Esophagus muscularis mucosa (tissue), 4 donors: ENCODE measurements at regions not wholly inside any gene's neighbourhood (a gene's known extent, or its start where the extent isn't known, plus 50 kb on each side); places are given as distances from the start of the nearest gene placed in this dataset.

Experiments used
- DNase-seq: peaks from one replicate; pipeline ENCODE4 v3.0.0-alpha.2; 2017; ENCODE audit errors: extremely low spot score
- H3K27ac ChIP-seq, 4 donors: fragments of 200-600 bp; sonication (generic); replicated peaks in 1 of 4; 1 replicate in 3 of 4; 2 replicates in 1 of 4; pipeline ENCODE4 v1.5.1; 2016 to 2019; ENCODE audit warnings: mild to moderate bottlenecking in 1 of 4
- H3K27me3 ChIP-seq, 4 donors: fragments of 200-600 bp; sonication (generic); one replicate each; pipeline versions ENCODE4 v1.5.1 to v1.6.0; 2016 to 2019
- H3K36me3 ChIP-seq, 4 donors: fragments of 200-600 bp; sonication (generic); one replicate each; pipeline ENCODE4 v1.5.1; 2016 to 2019
- H3K4me1 ChIP-seq, 4 donors: fragments of 200-600 bp; sonication (generic); one replicate each; pipeline ENCODE4 v1.5.1; 2016 to 2019
- H3K4me3 ChIP-seq, 4 donors: fragments of 200-600 bp; sonication (generic); 1 replicate in 2 of 4; 2 replicates in 2 of 4; pipeline ENCODE4 v1.5.1; 2016 to 2019; ENCODE audit warnings: mild to moderate bottlenecking in 4 of 4, moderate library complexity in 1 of 4
- H3K9me3 ChIP-seq, 4 donors: fragments of 200-600 bp; sonication (generic); 1 replicate in 3 of 4; 2 replicates in 1 of 4; pipeline ENCODE4 v1.5.1; 2016 to 2019
- EP300 ChIP-seq: sonication (generic); formaldehyde crosslinking; IDR thresholded peaks from one replicate; pipeline ENCODE4 v1.6.1; 2017; ENCODE audit warnings: antibody characterized with exemption
- POLR2A ChIP-seq: fragments of 450-650 bp; IDR thresholded peaks from one replicate; pipeline ENCODE4 v1.6.1; 2017; ENCODE audit warnings: antibody characterized with exemption, moderate library complexity, mild to moderate bottlenecking, low read depth
- POLR2AphosphoS5 ChIP-seq, 2 donors: sonication (generic); formaldehyde crosslinking; IDR thresholded peaks; one replicate each; pipeline ENCODE4 v1.6.1; 2017; ENCODE audit warnings: antibody characterized with exemption in 2 of 2
- WGBS: methylation state at CpG from one replicate; pipeline ENCODE4 v1.1.5; 2018; 5-methylcytosine and 5-hydroxymethylcytosine counted together
- intact Hi-C: fragments of 100-400 bp; cut with DNase I; formaldehyde crosslinking; loops from one replicate; pipeline ENCODE4 v1.15.1; 2023
- TF ChIP-seq, protein P1 (sequence below), 3 experiments: fragments of 200-600 bp in 2 of 3; fragments of 450-650 bp in 1 of 3; sonication (generic) in 2 of 3; IDR thresholded peaks; one replicate each; pipeline ENCODE4 v1.5.1; 2017 to 2019; ENCODE audit warnings: antibody characterized with exemption in 3 of 3, mild to moderate bottlenecking in 2 of 3, moderate library complexity in 1 of 3

DNA sequence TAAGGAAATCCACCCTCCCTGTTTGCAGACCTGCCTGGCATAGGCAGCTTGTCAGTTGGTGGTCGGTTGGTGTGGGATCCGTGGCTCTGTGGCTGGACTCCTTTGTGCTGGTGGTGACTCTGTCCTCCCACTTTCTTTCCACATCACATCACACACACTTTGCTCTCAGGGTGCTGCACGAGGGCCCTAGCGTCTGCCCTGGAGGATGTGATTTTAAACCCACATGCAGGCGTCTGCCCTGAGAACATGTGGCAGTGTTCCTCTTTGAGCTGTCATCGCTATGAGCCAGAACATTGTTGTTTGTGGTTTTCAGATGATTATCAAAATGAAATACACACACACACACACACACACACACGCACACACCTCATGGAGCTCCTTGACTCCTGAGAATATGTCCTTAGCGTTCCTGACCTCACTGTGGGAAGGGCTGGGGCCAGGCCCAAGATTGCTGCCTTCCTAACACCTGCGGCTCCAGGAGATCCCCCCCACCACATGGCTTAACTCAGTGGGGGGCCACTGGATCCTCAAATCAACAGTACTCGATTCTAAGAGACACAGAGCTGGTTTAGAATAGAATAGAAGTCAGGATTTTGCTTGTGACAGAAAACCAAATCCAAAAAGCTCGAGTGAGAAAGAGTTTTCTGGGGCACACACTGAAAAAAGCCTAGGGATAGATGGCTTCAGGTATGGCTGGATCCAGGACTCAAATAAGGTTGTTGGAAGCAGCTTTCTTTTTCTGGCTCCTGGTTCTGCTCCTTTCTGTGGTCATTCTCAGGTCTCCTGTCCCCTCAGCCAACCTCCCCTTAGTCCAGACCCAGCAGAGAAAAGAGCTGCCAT lies 54.8 kb downstream of the RTP5 start:
- H3K4me3 ChIP-seq = no peak overlapping the region
- 68% methylated on average over 11 of the region's 11 CpGs for WGBS
- H3K27ac ChIP-seq = no peak overlapping the region
- H3K4me1 ChIP-seq = peaks cover 0 to 5% (median 0%) of the 10 kb centered on the region in 4 donors
- no peak for DNase-seq
- intact Hi-C loops = no loop called here
- no peak for TF ChIP-seq POLR2A
- no peak for TF ChIP-seq EP300
- TF ChIP-seq POLR2AphosphoS5 (IDR thresholded peaks at IDR 0.05) = no peak
- TF ChIP-seq, protein P1, sequence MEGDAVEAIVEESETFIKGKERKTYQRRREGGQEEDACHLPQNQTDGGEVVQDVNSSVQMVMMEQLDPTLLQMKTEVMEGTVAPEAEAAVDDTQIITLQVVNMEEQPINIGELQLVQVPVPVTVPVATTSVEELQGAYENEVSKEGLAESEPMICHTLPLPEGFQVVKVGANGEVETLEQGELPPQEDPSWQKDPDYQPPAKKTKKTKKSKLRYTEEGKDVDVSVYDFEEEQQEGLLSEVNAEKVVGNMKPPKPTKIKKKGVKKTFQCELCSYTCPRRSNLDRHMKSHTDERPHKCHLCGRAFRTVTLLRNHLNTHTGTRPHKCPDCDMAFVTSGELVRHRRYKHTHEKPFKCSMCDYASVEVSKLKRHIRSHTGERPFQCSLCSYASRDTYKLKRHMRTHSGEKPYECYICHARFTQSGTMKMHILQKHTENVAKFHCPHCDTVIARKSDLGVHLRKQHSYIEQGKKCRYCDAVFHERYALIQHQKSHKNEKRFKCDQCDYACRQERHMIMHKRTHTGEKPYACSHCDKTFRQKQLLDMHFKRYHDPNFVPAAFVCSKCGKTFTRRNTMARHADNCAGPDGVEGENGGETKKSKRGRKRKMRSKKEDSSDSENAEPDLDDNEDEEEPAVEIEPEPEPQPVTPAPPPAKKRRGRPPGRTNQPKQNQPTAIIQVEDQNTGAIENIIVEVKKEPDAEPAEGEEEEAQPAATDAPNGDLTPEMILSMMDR (IDR thresholded peaks at IDR 0.05) = no peak
- no peaks in the 10 kb centered on the region for H3K36me3 ChIP-seq
- H3K9me3 ChIP-seq = no peaks in the 10 kb centered on the region
- peaks cover 0 to 16% (median 0%) of the 10 kb centered on the region in 4 donors for H3K27me3 ChIP-seq

- H3K36me3 ChIP-seq = no peaks in the 10 kb centered on the region
- intact Hi-C loops = no loop called here
- no peak overlapping the region for H3K27ac ChIP-seq
- H3K27me3 ChIP-seq = peaks cover 0 to 18% (median 0%) of the 10 kb centered on the region in 4 donors
- no peak for DNase-seq
- 40% methylated on average over 1 of the region's 7 CpGs for WGBS
- H3K9me3 ChIP-seq = no peaks in the 10 kb centered on the region
- H3K4me1 ChIP-seq = peaks cover 0 to 5% (median 0%) of the 10 kb centered on the region in 4 donors
- TF ChIP-seq POLR2A (no peak), EP300 (no peak), POLR2AphosphoS5 (IDR thresholded peaks at IDR 0.05) (no peak)
- TF ChIP-seq, protein P1 (IDR thresholded peaks at IDR 0.05) = no peak
- no peak overlapping the region for H3K4me3 ChIP-seq
Measured at GRCh38 chr2:241924909-241925250, 55.4 kb downstream of the RTP5 start.

DNA sequence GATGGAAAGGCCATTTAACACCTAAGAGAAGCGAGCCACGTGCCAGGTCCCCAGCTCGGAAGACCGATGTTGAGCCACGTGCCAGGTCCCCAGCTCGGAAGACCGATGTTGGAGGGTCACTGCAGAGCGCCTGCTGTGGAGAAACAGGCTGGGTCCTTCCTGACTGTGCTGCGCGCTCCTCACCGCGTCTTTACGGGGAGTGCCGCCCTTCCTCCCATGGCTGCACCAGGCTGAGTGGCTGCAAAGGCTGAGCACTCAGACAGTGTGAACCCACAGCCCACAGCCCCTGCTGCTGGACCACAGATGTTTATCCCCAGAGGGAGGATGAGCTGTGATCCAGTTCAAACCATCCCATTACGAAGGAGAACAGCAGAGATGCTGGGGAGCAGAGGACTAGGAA lies 55.7 kb downstream of the RTP5 start:
- 82% methylated on average over 14 of the region's 15 CpGs for WGBS
- Histone ChIP-seq H3K9me3 (no peaks in the 10 kb centered on the region), H3K4me1 (peaks cover 0 to 5% (median 0%) of the 10 kb centered on the region in 4 donors), H3K27me3 (peaks cover 0 to 22% (median 0%) of the 10 kb centered on the region in 4 donors), H3K36me3 (no peaks in the 10 kb centered on the region), H3K4me3 (no peak overlapping the region), H3K27ac (no peak overlapping the region)
- intact Hi-C loops = no loop called here
- DNase-seq = no peak
- TF ChIP-seq POLR2AphosphoS5 (IDR thresholded peaks at IDR 0.05) (no peak), POLR2A (no peak), EP300 (no peak)
- TF ChIP-seq, protein P1 (IDR thresholded peaks at IDR 0.05) = no peak

- intact Hi-C loops = no loop called here
- Histone ChIP-seq H3K27ac (no peak overlapping the region), H3K4me3 (no peak overlapping the region), H3K27me3 (peaks cover 0 to 23% (median 0%) of the 10 kb centered on the region in 4 donors), H3K36me3 (no peaks in the 10 kb centered on the region), H3K9me3 (no peaks in the 10 kb centered on the region), H3K4me1 (peaks cover 0 to 5% (median 0%) of the 10 kb centered on the region in 4 donors)
- TF ChIP-seq, protein P1 (IDR thresholded peaks at IDR 0.05) = no peak
- TF ChIP-seq POLR2A = no peak
- no peak for TF ChIP-seq EP300
- TF ChIP-seq POLR2AphosphoS5 (IDR thresholded peaks at IDR 0.05) = no peak
- no peak for DNase-seq
- 77% methylated on average over 20 of the region's 21 CpGs for WGBS
Measured at GRCh38 chr2:241925821-241926441, 56.4 kb downstream of the RTP5 start.
